GM10266 (cell line): ENCODE measurements at regions not wholly inside any gene's neighbourhood (a gene's known extent, or its start where the extent isn't known, plus 50 kb on each side); places are given as distances from the start of the nearest gene placed in this dataset.
"Not testable (repeated sequence)": the region's sequence is repeated elsewhere in the genome, so short reads cannot be mapped to it uniquely, and the experiment has no call there.

Experiments used
- DNase-seq: peaks from one replicate; pipeline ENCODE4 v3.0.0; 2012; ENCODE audit errors: extremely low spot score
- CTCF ChIP-seq: IDR thresholded peaks from 2 replicates; pipeline ENCODE4 v1.5.1; 2012; ENCODE audit warnings: mild to moderate bottlenecking, low read depth; ENCODE audit not compliant: control insufficient read depth, insufficient read depth; ENCODE audit errors: missing control alignments

- DNase-seq: not testable (repeated sequence)
Measured at GRCh38 chr22:10934704-10935103, 4593.3 kb upstream of the OR11H1 start.

- TF ChIP-seq CTCF: no peak
- DNase-seq: peak; percentile 8
Measured at GRCh38 chr22:10961043-10961860, 4566.7 kb upstream of the OR11H1 start.

GRCh38 chr22:10961861-10962255 is 4566.1 kb upstream of the OR11H1 start:
- DNase-seq: not testable (repeated sequence)
